SW 1271 (cell line): ENCODE measurements at regions not wholly inside any gene's neighbourhood (a gene's known extent, or its start where the extent isn't known, plus 50 kb on each side); places are given as distances from the start of the nearest gene placed in this dataset.
A peak's percentile ranks its signal among the peaks of the same experiment; 100 is the strongest.
"Not testable (repeated sequence)": the region's sequence is repeated elsewhere in the genome, so short reads cannot be mapped to it uniquely, and the experiment has no call there.

Experiments used
- DNase-seq, 2 experiments: peaks; one replicate each; lab custom pipeline; 2025; lab: John Stamatoyannopoulos, UW

DNA sequence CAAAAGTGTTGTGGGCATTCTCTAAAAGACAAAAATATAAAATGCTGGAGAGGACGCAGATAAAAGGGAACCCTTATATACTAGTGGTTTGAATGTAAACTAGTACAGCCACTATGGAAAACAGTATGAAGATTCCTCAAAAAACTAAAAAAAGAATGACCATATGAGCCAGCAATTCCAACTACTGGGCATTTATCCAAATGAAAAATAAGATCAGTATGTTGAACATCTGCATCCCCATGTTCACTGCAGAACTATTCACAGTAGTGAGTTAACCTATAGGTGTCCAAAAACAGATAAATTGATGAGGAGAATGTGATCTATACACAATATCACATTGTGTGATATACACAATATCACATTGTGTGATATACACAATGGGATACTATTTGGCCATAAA, 1615.3 kb downstream of the PCDH18 start:
- DNase-seq = no peak

DNA sequence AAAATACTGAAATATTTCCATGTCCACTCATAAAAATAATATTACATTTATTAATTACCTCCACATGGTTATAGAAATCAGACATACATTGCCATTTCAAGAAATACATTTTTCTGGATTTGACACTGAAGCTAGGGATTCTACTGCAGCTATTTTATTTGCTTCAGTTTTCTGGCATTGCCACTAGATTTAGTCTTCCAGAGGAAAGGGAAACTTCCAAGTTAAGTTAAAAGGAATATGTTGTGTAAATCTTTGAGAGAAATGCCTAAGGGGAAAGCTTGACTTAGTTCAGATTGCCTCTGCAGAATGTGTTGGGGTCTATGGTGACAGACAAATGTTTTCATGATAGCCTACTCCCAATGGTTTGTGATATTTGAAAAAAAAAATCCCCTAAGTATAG, 1631.3 kb downstream of the PCDH18 start:
- DNase-seq = no peak

DNA sequence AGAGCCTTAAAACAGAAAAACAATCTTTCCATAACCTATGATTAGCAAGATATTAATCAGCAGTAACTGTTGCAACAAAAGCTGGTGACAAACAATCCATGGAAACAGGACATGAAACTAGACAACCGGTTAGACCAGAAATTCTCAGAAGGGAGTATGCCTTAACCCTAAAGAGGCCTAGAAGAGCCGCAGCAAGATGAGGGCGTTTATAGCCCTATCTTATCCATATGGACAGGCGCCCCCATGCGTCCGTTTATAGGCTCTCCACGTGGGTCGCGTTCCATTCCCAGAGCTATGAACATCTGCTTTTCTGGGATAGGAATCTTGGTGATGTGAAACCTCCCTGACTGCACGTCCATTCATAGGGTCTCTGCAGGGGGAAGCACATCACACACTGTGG, 1662.7 kb upstream of the PABPC4L start:
- DNase-seq = not testable (repeated sequence)

DNA sequence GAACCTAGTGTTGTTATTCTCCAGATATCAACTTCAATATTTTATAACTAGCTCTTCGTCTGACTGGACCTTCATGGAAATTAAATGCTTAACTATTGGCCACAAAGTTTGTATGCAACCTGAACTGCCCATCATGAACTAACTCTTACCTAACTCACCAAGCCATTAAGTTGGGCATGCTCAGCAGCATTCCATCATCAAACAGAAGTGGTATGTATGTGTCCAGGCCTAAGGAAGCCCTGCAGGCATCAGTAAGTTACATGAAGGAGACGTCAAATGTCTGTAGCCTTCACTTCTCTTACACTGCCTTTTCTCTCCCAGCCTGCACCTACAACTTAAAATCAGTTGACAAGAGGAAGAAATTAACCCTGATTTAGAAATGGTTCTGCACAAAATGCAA, 1639.2 kb upstream of the PABPC4L start:
- no peak for DNase-seq

DNA sequence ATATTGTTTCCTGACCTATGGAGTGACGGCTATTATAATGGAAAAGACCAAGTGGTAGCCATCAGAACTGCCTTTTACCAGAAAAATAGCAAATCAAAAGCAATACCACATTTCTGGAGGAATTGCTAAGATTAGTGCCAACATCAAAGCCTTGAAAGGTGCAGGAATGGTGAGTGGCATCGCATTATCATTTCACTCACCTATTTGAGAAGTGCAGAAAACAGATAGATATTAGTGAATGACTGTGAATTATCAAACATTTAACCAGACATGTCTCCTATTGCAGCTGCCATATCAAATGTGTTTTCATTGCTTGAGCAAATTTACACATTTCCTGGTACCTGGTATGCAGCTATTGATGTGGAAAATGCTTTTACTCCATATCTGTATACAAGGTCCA, 1638.1 kb upstream of the PABPC4L start:
- DNase-seq = no peak

DNA sequence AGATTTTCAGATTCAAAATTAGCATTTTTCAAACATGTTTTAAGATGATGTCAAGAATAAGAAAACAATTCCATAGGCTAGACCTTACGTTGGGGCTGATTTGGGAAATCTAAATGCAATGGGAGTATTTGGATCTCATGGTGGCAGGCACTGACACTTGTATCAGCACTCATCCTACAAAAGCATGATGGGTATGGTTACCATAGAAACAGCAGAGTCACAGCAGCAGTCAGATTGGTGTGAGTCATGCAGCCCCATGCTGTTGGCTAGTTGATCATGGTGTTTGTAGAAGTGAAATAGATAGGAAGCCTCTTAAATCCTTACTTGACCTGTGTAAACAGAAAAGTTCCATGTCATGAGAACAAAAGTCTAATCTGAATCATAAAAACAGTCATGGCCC, 1637.3 kb upstream of the PABPC4L start:
- DNase-seq = peak in 1 of 2 experiments; percentile 4

DNA sequence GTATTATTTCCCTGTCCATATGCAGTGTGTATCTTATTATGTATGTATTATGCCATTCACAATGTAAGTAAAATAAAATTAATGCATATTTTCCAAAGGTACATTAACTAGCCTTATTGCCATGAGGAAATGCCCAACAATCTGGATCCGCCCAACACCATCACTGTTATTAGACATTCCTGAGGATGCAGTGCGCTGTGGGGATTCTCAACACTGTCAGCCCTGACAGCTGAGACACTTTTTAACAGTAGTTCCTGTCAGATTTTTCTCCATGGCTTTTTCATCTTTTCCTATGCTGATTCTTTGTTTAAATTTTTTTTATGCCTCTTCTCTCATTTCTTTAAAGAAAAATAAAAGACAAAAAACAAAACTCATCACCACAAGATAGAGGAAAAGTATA, 1632.9 kb upstream of the PABPC4L start:
- DNase-seq = no peak

DNA sequence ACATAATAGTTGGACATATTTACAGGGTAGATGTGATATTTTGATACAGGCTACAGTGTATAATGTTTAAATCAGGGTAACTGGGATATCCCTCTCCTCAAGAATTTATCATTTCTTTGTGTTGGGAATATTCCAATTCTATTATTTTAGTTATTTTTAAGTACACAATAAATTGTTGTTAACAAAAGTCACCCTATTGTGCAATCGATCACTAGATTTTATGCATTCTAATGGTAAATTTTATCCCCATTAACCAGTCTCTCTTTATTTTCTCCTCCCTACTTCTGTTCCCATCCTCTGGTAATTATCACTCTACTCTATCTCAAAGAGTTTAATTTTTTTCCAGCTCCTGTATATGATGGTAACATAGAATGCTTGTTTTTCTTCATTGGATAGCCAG, 1631.9 kb upstream of the PABPC4L start:
- no peak for DNase-seq

DNA sequence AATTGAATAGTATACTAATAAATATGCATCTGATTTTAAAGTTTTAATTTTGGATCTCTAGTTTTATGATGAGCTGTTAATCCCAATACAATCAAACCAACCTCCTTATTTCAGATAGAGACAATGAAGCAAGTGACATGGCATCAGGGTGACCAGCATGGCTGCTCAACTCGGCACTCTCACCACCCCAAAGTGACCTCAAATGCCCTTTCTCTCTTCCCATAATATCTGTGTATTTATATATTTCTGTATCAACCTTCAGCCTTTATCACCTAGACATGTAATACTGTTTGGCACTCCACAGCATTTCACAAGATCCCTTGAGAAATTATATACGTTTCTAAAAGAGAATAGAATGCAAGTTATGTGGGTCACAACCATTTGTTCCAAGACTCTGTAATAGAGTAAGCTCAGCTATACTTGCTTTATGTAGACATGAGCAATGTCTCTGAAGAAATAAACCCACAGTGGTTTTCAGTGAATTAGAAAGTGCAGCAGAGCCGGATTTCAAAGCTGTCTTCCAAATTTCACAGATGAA, 1623.2 kb upstream of the PABPC4L start:
- no peak for DNase-seq

DNA sequence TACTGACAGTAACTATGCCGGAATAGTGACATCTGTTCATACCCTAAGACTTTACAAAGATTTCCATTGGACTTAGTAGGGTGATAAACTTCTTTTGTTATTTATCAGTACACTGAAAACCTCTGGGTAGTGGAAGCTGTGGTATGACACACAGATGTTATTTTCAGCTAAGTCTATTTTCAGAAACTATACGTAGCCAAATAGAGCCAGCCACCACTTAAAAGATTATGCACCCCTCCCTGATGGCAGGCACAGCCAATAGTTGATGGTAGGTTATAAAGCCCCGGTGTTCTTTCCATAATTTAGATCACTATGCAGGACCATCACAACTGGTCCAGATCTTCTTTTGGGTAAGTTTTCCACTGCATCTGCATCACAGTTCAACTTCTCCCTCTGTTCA, 1603.2 kb upstream of the PABPC4L start:
- DNase-seq = no peak

DNA sequence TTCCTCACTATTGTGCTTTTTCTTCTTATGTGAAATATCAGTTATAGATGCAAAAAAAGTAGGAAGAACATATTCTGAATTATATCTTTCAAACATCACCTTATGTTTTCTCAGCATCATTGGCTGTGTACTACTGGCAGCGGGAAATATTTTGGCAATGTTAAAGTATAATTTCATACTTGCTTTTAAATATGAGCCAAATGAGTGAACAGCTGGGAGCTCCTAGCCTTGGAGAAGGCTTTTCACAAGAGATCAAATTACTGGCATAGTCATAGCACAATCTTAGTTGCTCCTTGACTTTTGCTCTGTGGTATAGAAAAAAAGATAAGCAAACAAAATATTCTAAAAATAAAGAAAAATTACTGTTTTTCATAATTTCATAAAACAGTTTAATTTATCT, 1575.8 kb upstream of the PABPC4L start:
- no peak for DNase-seq

DNA sequence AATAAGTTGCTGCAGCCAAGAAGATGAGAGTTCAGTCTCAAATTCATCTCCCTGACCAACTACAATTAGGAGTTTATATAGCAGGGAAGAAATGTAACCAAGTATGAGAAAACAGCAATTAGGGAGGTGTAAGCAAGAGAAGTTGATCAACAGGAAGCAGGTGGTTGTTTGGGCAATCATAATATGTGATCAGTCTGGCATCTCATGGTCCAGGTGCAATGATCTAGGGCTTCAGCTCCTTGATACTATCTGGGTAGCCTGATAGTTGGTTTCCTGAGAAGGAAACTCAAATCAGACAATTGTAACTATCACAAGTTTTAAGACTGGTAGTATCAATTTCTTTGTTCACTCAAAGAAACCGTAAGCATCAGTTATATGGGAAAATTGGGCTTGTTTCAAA, 1574.3 kb upstream of the PABPC4L start:
- DNase-seq = no peak

DNA sequence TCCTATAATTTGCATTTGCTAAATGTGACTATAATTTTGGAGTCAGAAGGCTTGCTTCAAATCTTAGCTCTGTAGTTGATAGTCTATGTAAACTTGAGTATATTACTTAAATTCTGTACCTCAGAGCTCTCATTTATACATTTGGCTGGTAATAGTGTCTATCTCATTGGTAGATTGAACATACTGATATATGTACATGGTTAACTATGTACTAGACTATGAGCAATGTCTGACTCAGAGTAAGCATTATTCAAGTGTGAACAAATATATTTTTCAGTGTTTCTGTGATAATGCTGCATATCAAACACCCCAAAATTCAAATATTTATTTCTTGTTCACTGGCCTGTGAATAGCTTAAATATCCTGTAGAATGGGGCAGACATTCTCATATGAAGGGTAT, 1568.9 kb upstream of the PABPC4L start:
- DNase-seq = no peak

DNA sequence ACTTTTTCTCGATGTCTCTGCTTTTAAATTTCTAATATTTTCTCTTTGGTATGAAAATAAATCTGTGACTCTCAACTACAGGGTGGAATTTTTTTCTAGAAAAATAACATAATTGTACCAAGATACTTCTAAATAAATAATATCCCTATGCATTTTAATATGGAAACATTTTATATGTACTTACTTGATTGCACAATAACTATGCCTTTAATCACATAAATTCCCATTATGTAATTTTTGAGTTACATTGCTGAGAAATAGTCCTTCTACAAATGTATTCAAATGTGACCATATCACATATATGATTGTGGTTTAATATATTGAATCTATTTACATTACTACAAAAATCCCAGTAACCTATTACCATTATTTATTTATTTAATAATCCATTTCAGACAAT, 1543.3 kb upstream of the PABPC4L start:
- no peak for DNase-seq

DNA sequence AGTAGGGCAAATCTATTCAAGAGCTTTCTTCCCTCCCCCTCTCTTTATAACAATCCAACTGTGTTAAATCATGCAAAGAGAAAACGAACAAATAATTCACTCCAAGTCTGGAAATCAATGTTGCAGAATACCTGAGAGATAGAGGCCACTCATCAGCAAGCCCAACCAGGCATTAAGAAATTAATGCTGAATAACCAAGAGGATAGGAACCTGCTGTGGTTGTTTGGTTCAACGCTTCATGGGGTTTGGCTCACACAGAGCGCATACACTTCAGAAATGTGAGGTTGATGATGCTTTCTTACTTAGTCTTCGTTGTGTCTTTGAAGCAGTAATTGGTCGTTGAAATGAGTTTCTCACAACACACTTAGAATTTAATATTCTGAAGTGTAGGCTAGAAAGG, 1540.0 kb upstream of the PABPC4L start:
- no peak for DNase-seq

DNA sequence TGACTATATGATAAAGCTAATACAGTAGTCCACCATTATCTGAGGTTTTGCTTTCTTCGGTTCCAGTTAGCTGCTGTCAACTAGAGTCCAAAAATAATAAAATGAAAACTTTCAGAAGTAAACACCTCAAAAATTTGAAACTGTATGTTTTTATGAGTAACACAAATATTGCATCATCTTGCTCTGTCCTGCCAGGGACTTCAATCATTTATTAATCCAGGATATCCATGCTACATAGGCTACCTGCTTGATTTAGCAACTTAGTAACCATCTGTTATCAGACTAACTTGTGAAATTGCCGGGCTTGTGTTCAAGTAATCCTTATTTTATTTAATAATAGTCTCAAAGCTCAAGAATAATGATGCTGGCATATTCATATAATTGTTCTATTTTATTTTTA, 1537.8 kb upstream of the PABPC4L start:
- DNase-seq = no peak

DNA sequence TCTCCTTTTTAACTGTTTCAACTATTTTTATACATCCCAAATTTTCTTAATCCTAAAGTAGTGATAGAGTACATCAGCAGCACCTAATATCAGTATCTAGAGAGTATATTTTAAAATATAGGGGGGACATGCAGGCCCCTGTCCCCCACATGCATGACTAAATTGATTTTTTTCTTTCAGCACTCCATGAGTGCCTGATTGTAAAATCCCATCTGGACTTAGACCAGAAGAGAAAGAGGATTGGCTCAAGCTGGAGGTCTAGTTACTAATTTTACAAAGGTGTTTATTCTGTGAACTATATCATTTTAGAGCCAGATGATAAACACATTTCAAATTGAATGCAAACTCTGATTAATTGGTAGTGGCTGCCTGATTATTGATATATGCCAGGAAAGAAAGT, 1533.9 kb upstream of the PABPC4L start:
- DNase-seq = no peak

DNA sequence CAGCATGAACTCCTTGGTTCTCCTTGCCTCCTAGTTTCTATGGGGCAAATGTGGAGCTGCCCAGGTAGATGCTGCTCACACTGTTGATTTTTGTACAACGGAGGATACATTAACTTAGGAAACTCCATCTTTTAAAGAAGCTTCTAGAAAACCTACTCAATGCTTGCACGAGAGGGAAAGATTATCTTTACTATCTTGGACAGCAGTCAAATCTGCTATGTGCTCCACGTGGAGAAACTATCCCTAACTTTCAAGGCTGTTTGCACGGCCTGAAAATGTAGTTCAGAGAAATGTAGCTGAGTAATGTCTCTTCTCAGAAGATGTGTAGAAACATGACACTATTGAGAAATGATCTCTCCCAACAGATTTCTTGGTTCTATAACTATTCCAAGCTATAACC, 1530.9 kb upstream of the PABPC4L start:
- no peak for DNase-seq

DNA sequence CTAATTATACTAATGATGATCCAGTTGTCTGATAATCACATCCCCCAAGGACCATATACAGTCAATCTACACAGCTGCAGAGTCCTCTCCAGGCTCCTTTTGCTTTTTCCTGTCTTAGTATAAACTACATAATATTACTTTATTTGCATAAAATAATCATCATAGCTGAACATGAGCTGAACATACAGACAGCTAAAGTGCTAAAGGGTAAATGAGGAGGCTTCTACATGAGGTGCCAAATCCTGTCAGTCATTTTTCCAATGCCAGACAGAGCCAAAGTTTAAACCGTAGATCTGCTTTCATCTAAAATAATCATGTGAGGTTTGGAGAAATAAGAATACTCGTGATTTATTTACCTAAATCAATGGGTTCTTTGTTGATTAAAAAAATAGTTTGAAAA, 1530.1 kb upstream of the PABPC4L start:
- DNase-seq = no peak

DNA sequence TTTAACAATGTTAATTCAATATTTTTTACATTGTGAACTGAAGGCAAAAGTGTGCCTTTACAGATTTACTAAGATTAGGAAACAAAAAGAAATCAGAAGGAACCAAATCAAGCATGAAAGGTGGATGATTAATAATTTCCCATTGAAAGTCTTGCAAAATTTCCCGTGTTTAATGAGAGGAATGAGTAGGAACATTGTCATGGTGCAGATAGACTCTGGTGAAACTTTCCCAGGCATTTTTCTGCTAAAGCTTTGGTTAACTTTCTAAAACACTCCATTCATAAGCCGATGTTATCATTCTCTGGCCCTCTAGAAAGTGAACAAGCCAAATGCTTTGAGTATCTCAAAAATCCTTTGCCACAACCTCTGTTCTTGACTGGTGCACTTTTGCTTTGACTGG, 1522.8 kb upstream of the PABPC4L start:
- no peak for DNase-seq

DNA sequence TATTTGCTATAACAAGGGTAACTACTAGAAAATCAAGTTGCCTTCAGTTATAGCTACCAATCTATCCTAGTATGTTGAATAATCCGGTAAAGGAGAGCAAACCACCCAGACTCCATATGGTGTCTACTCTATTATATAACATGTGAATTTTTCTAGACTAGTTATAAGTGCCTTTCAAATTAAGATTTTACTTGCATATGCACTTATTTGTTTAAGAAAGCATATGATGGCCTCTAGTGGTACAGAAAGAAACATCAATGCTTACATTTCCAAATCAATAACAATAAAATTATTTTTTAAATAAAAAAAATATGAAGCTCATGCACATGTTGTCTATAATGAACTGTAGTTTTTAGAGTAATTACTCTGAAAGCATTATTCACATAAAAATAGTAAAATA, 1516.4 kb upstream of the PABPC4L start:
- DNase-seq = peak in 1 of 2 experiments; percentile 7

DNA sequence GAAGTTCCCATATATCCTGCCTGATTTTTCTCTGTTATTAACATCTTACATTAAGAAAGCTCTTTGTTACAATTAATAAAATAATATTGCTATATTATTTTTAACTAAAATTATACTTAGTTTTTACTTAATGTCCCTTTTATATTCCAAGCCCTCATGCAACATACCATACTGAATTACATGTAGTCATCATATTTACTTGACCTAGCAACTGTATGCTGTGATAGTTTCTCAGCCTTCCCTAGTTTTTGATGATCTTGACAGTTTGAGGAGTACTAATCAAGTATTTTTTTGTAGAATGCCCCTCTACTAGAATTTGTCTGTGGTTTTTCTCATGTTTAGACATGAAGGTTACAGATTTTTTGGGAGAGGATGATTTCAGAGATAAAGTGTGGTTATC, 1503.8 kb upstream of the PABPC4L start:
- DNase-seq = no peak

DNA sequence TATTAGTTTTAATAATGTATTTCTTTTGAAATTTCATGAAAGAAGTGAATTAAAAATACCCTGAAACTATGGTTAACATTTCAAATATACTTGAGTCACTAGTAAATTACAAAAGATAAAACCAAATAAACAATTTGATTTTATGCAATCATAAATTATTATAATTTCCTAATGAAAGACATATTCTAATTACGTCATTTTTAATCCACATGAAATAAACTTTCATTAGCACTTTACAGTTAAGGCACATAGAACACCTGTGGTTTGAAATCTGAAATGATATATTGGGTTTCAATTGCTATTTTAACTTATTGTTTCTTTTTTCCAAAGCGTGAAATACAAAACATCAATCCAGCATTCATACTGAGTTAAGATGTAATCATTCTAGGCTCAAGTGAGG, 1492.5 kb upstream of the PABPC4L start:
- no peak for DNase-seq

DNA sequence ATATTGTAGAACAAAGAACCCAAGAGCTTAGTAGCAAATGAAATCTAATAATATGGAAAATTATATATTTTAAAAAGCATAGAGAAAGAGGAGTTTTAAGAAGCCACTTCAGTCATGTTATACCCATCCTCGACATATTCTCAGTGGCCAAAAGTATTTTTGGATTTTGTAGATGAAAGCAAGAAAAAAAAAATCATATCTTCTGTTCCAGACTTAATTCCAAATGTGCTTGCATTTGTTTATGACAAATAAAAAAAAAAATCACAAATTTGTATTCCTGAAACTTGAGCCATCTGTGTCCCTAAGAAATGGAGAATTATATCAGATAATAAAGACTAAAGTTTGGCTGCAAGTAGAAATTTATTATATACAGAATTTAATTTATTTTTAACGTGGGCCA, 1482.4 kb upstream of the PABPC4L start:
- DNase-seq = no peak

DNA sequence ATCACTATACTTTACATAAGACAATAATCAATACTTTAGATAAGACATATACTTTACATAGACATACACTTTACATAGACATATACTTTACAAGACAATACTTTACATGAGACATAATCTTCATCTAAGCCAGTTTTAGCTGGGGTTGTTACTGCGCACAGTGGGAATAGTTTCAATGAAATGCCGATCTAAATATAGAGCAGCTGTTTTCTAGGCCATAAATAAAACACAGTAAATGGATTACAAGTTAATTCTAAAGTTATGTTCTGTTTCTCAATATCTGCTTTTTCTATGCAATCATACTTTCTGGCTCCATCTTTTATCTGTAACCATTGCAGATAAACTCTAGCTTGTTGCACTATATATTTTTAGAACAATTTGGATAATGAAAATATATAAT, 1470.6 kb upstream of the PABPC4L start:
- no peak for DNase-seq
